ENCODE measurements at regions not wholly inside any gene's neighbourhood (a gene's known extent, or its start where the extent isn't known, plus 50 kb on each side); places are given as distances from the start of the nearest gene placed in this dataset.

DNA sequence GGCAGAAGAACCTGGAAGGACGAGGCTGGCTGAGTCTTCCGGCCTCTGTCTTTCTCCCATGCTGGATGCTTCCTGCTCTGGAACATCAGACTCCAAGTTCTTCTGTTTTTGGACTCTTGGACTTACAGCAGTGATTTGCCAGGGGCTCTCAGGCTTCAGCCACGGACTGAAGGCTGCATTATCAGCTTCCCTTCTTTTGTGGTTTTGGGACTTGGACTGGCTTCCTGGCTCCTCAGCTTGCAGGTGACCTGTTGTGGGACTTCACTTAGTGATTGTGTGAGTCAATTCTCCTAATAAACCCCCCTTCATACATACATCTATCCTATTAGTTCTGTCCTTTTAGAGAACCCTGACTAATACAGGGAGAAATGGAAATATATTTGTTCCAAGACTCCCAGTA, 265.8 kb downstream of the PCDH18 start:
- H3K9me3 ChIP-seq = peaks cover 0 to 7% (median 2%) of the 10 kb centered on the region in 4 donors
- H3K4me3 ChIP-seq = no peak overlapping the region
- H3K4me1 ChIP-seq = no peaks in the 10 kb centered on the region
- no peaks in the 10 kb centered on the region for H3K36me3 ChIP-seq
- H3K27ac ChIP-seq = no peak overlapping the region
- 58 to 82% (median 60%) methylated on average over 3 of the region's 3 CpGs for WGBS, 5 donors
- no peak for DNase-seq
- TF ChIP-seq POLR2AphosphoS5 (IDR thresholded peaks at IDR 0.05) (no peak), POLR2A (IDR thresholded peaks at IDR 0.05) (no peak), CTCF (IDR thresholded peaks at IDR 0.05) (no peak), EP300 (IDR thresholded peaks at IDR 0.05) (no peak)
- no peaks in the 10 kb centered on the region for H3K27me3 ChIP-seq
- intact Hi-C loops (cut with DNase I; ENCODE audit: low total_unique reads) = no loop called here

DNA sequence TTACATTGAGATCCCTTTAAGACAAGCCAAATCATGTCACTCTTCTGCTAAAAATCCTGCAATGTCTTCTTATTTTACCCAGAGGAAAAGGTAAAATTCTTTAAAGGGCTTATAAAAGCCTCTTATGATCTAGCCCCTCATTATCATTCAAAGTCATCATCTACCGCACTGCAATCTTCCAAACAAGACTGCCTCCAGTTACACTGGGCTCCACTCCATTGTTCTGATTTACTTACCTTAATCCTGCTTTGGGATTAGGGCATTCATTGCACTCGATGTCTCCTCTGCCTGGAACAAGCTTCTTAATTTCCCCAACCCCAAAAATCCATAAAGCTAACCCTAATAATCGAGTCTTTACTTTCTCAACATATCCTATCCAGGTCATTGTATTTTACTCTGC, 269.1 kb downstream of the PCDH18 start:
- Histone ChIP-seq H3K4me1 (no peaks in the 10 kb centered on the region), H3K4me3 (no peak overlapping the region), H3K9me3 (no peaks in the 10 kb centered on the region), H3K27ac (no peak overlapping the region), H3K36me3 (no peaks in the 10 kb centered on the region), H3K27me3 (no peaks in the 10 kb centered on the region)
- intact Hi-C loops (cut with DNase I; ENCODE audit: low total_unique reads) = no loop called here
- WGBS, 5 donors = 70 to 80% (median 72%) methylated on average over 3 of the region's 3 CpGs
- no peak for TF ChIP-seq POLR2AphosphoS5 (IDR thresholded peaks at IDR 0.05)
- TF ChIP-seq CTCF (IDR thresholded peaks at IDR 0.05) = no peak
- no peak for TF ChIP-seq EP300 (IDR thresholded peaks at IDR 0.05)
- TF ChIP-seq POLR2A (IDR thresholded peaks at IDR 0.05) = no peak
- no peak for DNase-seq

DNA sequence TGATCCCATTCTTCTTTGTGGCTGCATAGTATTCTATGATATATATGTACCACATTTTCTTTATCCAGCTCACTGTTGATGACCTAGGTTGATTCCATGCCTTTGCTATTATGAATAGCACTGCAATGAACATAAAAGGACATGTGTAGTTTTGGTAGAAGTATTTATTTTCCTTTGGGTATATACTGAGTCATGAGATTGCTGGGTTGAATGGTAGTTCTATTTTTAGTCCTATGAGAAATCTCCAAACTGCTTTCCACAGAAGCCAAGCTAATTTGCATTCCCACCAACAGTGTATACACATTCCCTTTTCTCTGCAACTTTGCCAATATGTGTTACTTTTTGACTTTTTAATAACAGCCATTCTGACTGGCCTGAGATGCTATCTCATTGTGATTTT, 278.3 kb downstream of the PCDH18 start:
- no peak for DNase-seq
- Histone ChIP-seq H3K9me3 (peaks cover 0 to 14% (median 3%) of the 10 kb centered on the region in 4 donors), H3K27ac (no peak overlapping the region), H3K4me3 (no peak overlapping the region), H3K4me1 (no peaks in the 10 kb centered on the region), H3K36me3 (no peaks in the 10 kb centered on the region), H3K27me3 (no peaks in the 10 kb centered on the region)
- intact Hi-C loops (cut with DNase I; ENCODE audit: low total_unique reads) = no loop called here
- TF ChIP-seq CTCF (IDR thresholded peaks at IDR 0.05) (no peak), POLR2AphosphoS5 (IDR thresholded peaks at IDR 0.05) (no peak), EP300 (IDR thresholded peaks at IDR 0.05) (no peak), POLR2A (IDR thresholded peaks at IDR 0.05) (no peak)

DNA sequence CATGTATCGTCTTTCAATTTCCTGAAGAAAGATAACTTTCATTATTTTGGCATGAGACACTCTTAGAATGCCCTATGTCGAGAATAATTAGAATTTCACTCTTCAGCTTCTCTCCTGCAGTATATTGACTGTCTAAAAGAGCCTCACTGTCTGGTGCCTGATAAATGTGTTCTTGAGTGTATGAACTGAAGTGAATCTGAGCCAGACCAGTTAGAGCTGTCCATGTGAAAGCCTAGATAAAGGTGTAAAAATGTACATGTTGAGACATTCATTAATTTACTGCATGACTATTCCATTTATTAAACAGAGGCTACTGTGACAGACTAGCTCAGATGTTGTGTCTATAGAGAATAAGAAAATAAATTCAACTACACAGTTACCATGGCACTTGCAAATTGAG, 283.2 kb downstream of the PCDH18 start:
- no peak for DNase-seq
- H3K27ac ChIP-seq = no peak overlapping the region
- intact Hi-C loops (cut with DNase I; ENCODE audit: low total_unique reads) = no loop called here
- H3K9me3 ChIP-seq = no peaks in the 10 kb centered on the region
- no peaks in the 10 kb centered on the region for H3K27me3 ChIP-seq
- TF ChIP-seq POLR2A (IDR thresholded peaks at IDR 0.05) = no peak
- no peaks in the 10 kb centered on the region for H3K36me3 ChIP-seq
- no peaks in the 10 kb centered on the region for H3K4me1 ChIP-seq
- WGBS, 5 donors = 68 to 74% (median 72%) methylated on average over 2 of the region's 2 CpGs
- H3K4me3 ChIP-seq = no peak overlapping the region

- Histone ChIP-seq H3K27ac (no peak overlapping the region), H3K27me3 (no peaks in the 10 kb centered on the region), H3K36me3 (no peaks in the 10 kb centered on the region), H3K9me3 (no peaks in the 10 kb centered on the region), H3K4me1 (no peaks in the 10 kb centered on the region), H3K4me3 (no peak overlapping the region)
- DNase-seq = peak in 1 of 2 donors; percentile 1
- intact Hi-C loops (cut with DNase I; ENCODE audit: low total_unique reads) = no loop called here
- TF ChIP-seq POLR2A (IDR thresholded peaks at IDR 0.05) (no peak), CTCF (IDR thresholded peaks at IDR 0.05) (no peak), POLR2AphosphoS5 (IDR thresholded peaks at IDR 0.05) (no peak), EP300 (IDR thresholded peaks at IDR 0.05) (no peak)
- 53 to 71% (median 60%) methylated on average over 5 to 6 of the region's 6 CpGs for WGBS, 5 donors
Measured at GRCh38 chr4:137238456-137239162, 293.7 kb downstream of the PCDH18 start.

All from stomach (tissue), 8 donors.